Neural cell (in vitro differentiated cells): ENCODE measurements at regions not wholly inside any gene's neighbourhood (a gene's known extent, or its start where the extent isn't known, plus 50 kb on each side); places are given as distances from the start of the nearest gene placed in this dataset.

Source experiments
- H2AFZ ChIP-seq: fragments of 200-600, 300-800 bp; sonication (generic), shearing (Covaris generic); 2 replicates; pipeline ENCODE4 v1.6.0; 2014; ENCODE audit warnings: low read depth, mild to moderate bottlenecking, antibody characterized with exemption, low read length, moderate library complexity
- H3F3A ChIP-seq: fragments of 200-600 bp; shearing (Covaris generic); 2 replicates; pipeline ENCODE4 v1.6.1; 2016; ENCODE audit warnings: mild to moderate bottlenecking, moderate library complexity, mixed read lengths, antibody characterized with exemption, low read length; ENCODE audit not compliant: insufficient read depth, poor library complexity, severe bottlenecking
- H3K27ac ChIP-seq: fragments of 200-600, 300-800 bp; sonication (generic), shearing (Covaris generic); 2 replicates; pipeline ENCODE4 v1.5.1; 2014; ENCODE audit warnings: mild to moderate bottlenecking, low read length, moderate library complexity
- H3K27me3 ChIP-seq: fragments of 300-800, 200-600 bp; sonication (generic), shearing (Covaris generic); 2 replicates; pipeline ENCODE4 v1.6.0; 2014; ENCODE audit warnings: mild to moderate bottlenecking, low read depth, low read length, moderate library complexity; ENCODE audit not compliant: insufficient read depth
- H3K36me3 ChIP-seq: fragments of 300-800, 200-600 bp; sonication (generic), shearing (Covaris generic); 2 replicates; pipeline ENCODE4 v1.5.1; 2014; ENCODE audit warnings: mild to moderate bottlenecking, antibody characterized with exemption, low read length, moderate library complexity; ENCODE audit not compliant: insufficient read depth
- H3K4me2 ChIP-seq: fragments of 300-800, 200-600 bp; sonication (generic), shearing (Covaris generic); 2 replicates; pipeline ENCODE4 v1.6.0; 2014; ENCODE audit warnings: mild to moderate bottlenecking, low read length
- H3K4me3 ChIP-seq: fragments of 300-800, 200-600 bp; sonication (generic), shearing (Covaris generic); 2 replicates; pipeline ENCODE4 v1.5.1; 2014; ENCODE audit warnings: mild to moderate bottlenecking, low read length, moderate library complexity
- H3K79me2 ChIP-seq: fragments of 200-600 bp; shearing (Covaris generic); replicated peaks from 2 replicates; pipeline ENCODE4 v1.6.0; 2014; ENCODE audit warnings: mild to moderate bottlenecking, low read length, moderate library complexity; ENCODE audit not compliant: insufficient read depth
- H3K9ac ChIP-seq: fragments of 300-800, 200-600 bp; sonication (generic), shearing (Covaris generic); 2 replicates; pipeline ENCODE4 v1.6.1; 2016; ENCODE audit warnings: mild to moderate bottlenecking, low read length, mixed read lengths
- H3K9me2 ChIP-seq: fragments of 200-600 bp; shearing (Covaris generic); 2 replicates; pipeline ENCODE4 v1.6.1; 2016; ENCODE audit warnings: mild to moderate bottlenecking, low read length, mixed read lengths; ENCODE audit not compliant: insufficient read depth
- H3K9me3 ChIP-seq: fragments of 200-600, 300-800 bp; sonication (generic), shearing (Covaris generic); 2 replicates; pipeline ENCODE4 v1.6.1; 2016; ENCODE audit warnings: mild to moderate bottlenecking, mixed run types, low read length, moderate library complexity, mixed read lengths
- H4K20me1 ChIP-seq: fragments of 200-600 bp; shearing (Covaris generic); 2 replicates; pipeline ENCODE4 v1.6.1; 2016; ENCODE audit warnings: mild to moderate bottlenecking, mixed run types; ENCODE audit not compliant: insufficient read depth
- CTCF ChIP-seq: fragments of 450-650 bp; IDR thresholded peaks from 2 replicates; pipeline ENCODE4 v1.5.1; 2014; ENCODE audit warnings: antibody characterized with exemption, mild to moderate bottlenecking, moderate library complexity; ENCODE audit not compliant: poor library complexity, severe bottlenecking
- EP300 ChIP-seq: fragments of 450-650 bp; conservative IDR thresholded peaks from 2 replicates; pipeline ENCODE4 v1.6.1; 2014; ENCODE audit warnings: antibody characterized with exemption, mild to moderate bottlenecking, moderate library complexity; ENCODE audit not compliant: poor library complexity, severe bottlenecking
- EZH2 ChIP-seq: fragments of 200-600, 300-800 bp; shearing (Covaris generic), sonication (generic); IDR thresholded peaks from 2 replicates; pipeline ENCODE4 v1.6.1; 2014; ENCODE audit warnings: antibody characterized with exemption, low read length, borderline replicate concordance, mild to moderate bottlenecking; ENCODE audit not compliant: insufficient read depth, poor library complexity, severe bottlenecking
- MXI1 ChIP-seq: fragments of 450-650 bp; conservative IDR thresholded peaks from 2 replicates; pipeline ENCODE4 v1.6.1; 2014; ENCODE audit warnings: antibody characterized with exemption, mild to moderate bottlenecking; ENCODE audit not compliant: poor library complexity, severe bottlenecking
- POLR2AphosphoS5 ChIP-seq: IDR thresholded peaks from 2 replicates; pipeline ENCODE4 v1.6.1; 2012
- RAD21 ChIP-seq: fragments of 450-650 bp; conservative IDR thresholded peaks from 2 replicates; pipeline ENCODE4 v1.6.1; 2014; ENCODE audit warnings: antibody characterized with exemption, mild to moderate bottlenecking, moderate library complexity
- SMC3 ChIP-seq: fragments of 450-650 bp; conservative IDR thresholded peaks from 2 replicates; pipeline ENCODE4 v1.6.1; 2014; ENCODE audit warnings: antibody characterized with exemption, mild to moderate bottlenecking, moderate library complexity; ENCODE audit not compliant: poor library complexity
- TAF1 ChIP-seq: IDR thresholded peaks from 2 replicates; pipeline ENCODE4 v1.6.1; 2012; ENCODE audit warnings: low read depth
- TF ChIP-seq, protein P1 (sequence below): IDR thresholded peaks from 2 replicates; pipeline ENCODE4 v1.6.1; 2012; ENCODE audit warnings: borderline replicate concordance

DNA sequence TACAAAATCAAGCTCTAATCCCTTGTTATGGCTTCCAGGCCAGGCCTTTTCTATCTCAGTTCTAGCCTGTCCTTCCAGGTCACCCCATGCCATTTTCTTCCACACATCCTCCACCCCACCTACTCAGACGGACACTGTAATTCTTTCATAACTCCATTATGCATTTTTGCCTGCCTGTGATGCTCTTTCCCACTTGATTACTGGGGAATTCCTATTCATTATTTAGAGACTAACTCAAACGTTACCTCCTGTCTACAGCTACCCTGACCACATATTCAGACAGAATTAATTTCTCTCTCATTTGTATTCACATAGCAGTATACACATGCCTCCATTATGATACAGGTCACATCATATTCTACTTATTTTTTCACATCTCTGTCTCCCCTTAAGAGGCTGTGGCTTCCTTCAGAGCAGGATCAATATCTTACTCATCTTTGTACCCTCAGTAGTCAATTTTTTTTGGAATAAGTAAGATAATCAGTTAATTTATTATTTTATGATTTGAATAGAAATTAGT, 156.5 kb upstream of the ZC3H12C start:
- TF ChIP-seq SMC3 (no peak), POLR2AphosphoS5 (no peak), MXI1 (no peak), RAD21 (no peak)
- Histone ChIP-seq H3K27me3 (no peaks in the 10 kb centered on the region), H3K36me3 (no peaks in the 10 kb centered on the region), H3K79me2 (no peaks in the 10 kb centered on the region), H3K9me3 (no peaks in the 10 kb centered on the region), H3K4me3 (no peak overlapping the region), H3K9me2 (no peaks in the 10 kb centered on the region), H2AFZ (no peak overlapping the region), H3K27ac (no peak overlapping the region), H3F3A (no peaks in the 10 kb centered on the region), H4K20me1 (no peaks in the 10 kb centered on the region), H3K4me2 (no peak overlapping the region), H3K9ac (no peak overlapping the region)

DNA sequence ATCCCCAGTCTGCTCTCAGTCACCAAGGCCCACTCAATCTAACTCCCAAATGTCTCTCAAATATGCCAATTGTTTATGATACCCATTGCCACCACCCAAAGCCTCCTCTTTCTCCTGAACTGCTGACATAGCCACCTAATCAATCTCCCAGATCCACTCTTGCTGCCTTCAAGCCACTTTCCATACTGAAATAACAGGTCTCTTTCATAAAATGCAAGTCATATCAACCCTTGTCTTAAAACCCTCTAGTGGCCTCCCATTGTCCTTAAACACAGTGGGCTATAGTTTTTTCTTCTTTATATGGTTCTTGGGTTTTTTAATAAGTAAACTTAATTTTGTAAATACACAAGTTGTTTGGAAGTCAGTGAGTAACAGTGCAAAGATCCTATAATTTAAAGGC, 155.2 kb upstream of the ZC3H12C start:
- no peak overlapping the region for H3K4me3 ChIP-seq
- TF ChIP-seq CTCF (no peak), EP300 (no peak), TAF1 (no peak), SMC3 (no peak), RAD21 (no peak), POLR2AphosphoS5 (no peak), MXI1 (no peak), EZH2 (no peak)
- TF ChIP-seq, protein P1, sequence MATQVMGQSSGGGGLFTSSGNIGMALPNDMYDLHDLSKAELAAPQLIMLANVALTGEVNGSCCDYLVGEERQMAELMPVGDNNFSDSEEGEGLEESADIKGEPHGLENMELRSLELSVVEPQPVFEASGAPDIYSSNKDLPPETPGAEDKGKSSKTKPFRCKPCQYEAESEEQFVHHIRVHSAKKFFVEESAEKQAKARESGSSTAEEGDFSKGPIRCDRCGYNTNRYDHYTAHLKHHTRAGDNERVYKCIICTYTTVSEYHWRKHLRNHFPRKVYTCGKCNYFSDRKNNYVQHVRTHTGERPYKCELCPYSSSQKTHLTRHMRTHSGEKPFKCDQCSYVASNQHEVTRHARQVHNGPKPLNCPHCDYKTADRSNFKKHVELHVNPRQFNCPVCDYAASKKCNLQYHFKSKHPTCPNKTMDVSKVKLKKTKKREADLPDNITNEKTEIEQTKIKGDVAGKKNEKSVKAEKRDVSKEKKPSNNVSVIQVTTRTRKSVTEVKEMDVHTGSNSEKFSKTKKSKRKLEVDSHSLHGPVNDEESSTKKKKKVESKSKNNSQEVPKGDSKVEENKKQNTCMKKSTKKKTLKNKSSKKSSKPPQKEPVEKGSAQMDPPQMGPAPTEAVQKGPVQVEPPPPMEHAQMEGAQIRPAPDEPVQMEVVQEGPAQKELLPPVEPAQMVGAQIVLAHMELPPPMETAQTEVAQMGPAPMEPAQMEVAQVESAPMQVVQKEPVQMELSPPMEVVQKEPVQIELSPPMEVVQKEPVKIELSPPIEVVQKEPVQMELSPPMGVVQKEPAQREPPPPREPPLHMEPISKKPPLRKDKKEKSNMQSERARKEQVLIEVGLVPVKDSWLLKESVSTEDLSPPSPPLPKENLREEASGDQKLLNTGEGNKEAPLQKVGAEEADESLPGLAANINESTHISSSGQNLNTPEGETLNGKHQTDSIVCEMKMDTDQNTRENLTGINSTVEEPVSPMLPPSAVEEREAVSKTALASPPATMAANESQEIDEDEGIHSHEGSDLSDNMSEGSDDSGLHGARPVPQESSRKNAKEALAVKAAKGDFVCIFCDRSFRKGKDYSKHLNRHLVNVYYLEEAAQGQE: no peak
- H3F3A ChIP-seq: no peaks in the 10 kb centered on the region
- no peaks in the 10 kb centered on the region for H3K36me3 ChIP-seq
- H3K9me2 ChIP-seq: no peaks in the 10 kb centered on the region
- H3K27ac ChIP-seq: no peak overlapping the region
- no peaks in the 10 kb centered on the region for H3K9me3 ChIP-seq
- H2AFZ ChIP-seq: no peak overlapping the region
- no peaks in the 10 kb centered on the region for H4K20me1 ChIP-seq
- H3K79me2 ChIP-seq: no peaks in the 10 kb centered on the region
- H3K27me3 ChIP-seq: no peaks in the 10 kb centered on the region
- no peak overlapping the region for H3K9ac ChIP-seq
- H3K4me2 ChIP-seq: no peak overlapping the region
